ENCODE measurements at regions not wholly inside any gene's neighbourhood (a gene's known extent, or its start where the extent isn't known, plus 50 kb on each side); places are given as distances from the start of the nearest gene placed in this dataset.

DNA sequence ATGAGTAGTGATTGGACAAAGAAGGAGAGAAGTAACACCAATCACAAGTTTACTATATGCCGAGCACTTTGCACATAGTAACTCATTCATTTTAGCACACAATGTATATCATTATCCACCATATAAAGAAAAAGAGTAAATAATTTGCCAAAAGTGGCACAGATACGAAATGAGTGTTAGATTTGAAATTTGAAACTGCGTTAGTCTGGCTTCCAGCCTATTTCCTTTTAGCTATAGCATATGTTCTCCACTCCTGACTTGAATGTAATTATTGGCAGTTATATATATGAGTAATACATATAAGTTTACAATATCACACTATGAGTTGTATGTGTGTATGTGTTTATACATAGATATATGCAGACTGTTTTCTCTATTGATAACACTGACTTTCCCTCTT, 98.6 kb downstream of the NOL4 start:
- TF ChIP-seq, protein P1, sequence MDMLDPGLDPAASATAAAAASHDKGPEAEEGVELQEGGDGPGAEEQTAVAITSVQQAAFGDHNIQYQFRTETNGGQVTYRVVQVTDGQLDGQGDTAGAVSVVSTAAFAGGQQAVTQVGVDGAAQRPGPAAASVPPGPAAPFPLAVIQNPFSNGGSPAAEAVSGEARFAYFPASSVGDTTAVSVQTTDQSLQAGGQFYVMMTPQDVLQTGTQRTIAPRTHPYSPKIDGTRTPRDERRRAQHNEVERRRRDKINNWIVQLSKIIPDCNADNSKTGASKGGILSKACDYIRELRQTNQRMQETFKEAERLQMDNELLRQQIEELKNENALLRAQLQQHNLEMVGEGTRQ (IDR thresholded peaks at IDR 0.05; ENCODE audit: borderline replicate concordance, low read depth, low read length): no peak
- no peak for TF ChIP-seq FOSL2 (IDR thresholded peaks at IDR 0.05; ENCODE audit: borderline replicate concordance, low read depth)
- no peak for TF ChIP-seq TAF1 (IDR thresholded peaks at IDR 0.05; ENCODE audit: borderline replicate concordance, low read depth, low read length)

Data from SK-N-SH (cell line).